Vagina (tissue), 2 donors: ENCODE measurements at regions not wholly inside any gene's neighbourhood (a gene's known extent, or its start where the extent isn't known, plus 50 kb on each side); places are given as distances from the start of the nearest gene placed in this dataset.

ENCODE experiments used
- CTCF ChIP-seq, 3 experiments: fragments of 450-650 bp in 2 of 3; fragments of 200-600 bp in 1 of 3; sonication (generic) in 1 of 3; IDR thresholded peaks; one replicate each; pipeline ENCODE4 v1.5.1; 2017 to 2019; ENCODE audit warnings: antibody characterized with exemption in 3 of 3, mild to moderate bottlenecking in 2 of 3, moderate library complexity in 2 of 3
- POLR2A ChIP-seq, 2 donors: fragments of 450-650 bp; IDR thresholded peaks; one replicate each; pipeline ENCODE4 v1.6.1; 2017; ENCODE audit warnings: antibody characterized with exemption in 2 of 2, mild to moderate bottlenecking in 2 of 2, moderate library complexity in 2 of 2

GRCh38 chr2:186913870-186914269 is 64.9 kb upstream of the ZSWIM2 start:
- TF ChIP-seq CTCF (IDR thresholded peaks at IDR 0.05) (no peak), POLR2A (IDR thresholded peaks at IDR 0.05) (no peak)
